Lung microvascular endothelial cell (primary cell): ENCODE measurements at regions not wholly inside any gene's neighbourhood (a gene's known extent, or its start where the extent isn't known, plus 50 kb on each side); places are given as distances from the start of the nearest gene placed in this dataset.

Experiments used
- DNase-seq, 2 donors: peaks; one replicate each; pipeline versions ENCODE4 v3.0.0 to v3.0.0-alpha.2; 2010; ENCODE audit warnings: low read depth in 2 of 2

DNA sequence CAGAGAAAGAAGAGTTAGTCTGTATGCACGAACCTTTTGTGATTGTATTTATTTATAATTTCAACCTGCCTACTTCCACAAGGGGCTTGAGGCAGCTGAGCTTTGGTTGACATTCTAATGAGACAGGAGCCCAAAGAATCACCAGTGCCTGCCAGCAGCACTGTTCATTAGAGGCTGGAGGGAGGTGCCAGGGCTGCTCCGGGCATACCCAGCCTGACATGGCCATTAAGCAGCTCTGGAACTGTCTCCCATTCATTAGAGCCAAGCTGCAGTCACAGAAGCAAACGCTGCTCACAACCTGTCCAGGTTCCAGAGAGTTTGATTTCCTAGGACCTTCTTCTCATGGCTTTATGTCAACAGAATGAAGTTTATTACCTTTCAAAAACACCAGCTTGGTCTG, 425.5 kb downstream of the RFC3 start:
- no peak for DNase-seq

- peak in 1 of 2 donors; percentile 63 for DNase-seq
These were observed 428.6 kb downstream of the RFC3 start for GRCh38 chr13:34246511-34246910.

DNA sequence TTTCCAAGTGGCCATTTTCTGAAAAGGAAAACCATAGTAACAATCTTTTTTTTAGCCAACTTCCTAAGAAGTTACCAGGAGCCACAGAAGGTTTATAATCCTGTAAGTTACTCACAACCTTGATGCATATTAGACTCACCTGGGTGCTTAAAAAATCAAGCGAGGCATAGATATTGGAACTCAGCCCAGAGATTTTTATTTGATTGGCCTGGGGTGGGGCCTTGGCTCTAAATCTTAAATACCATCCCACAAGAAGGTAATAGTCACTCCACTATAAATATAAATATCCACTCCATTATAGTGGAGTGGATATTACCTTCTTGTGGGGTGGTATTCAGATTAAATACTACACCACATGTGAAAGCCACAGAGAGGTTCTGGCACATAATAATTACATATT, 429.6 kb downstream of the RFC3 start:
- no peak for DNase-seq

DNA sequence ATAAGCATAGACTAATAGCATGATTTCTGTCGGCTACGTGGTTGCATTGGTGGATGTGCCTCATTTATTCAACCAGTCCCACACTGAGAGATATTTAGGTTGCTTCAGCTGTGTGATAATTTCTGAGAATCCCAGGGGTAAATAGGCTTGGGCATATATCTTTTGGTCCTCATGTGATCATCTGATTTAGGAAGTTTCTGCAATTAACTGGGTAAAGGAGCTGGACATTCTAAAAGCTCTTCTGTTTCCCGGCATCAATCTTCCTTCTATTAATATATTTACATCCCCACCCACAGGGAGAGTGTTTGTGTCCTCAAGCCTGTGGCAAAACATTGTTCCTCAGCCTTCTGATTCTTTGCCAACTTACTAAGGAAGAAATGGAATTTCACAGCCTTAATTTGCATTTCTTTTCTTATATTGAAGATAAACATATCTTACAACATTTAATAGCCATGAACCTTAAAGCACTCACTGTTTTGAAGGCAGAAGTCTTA, 431.6 kb downstream of the RFC3 start:
- DNase-seq = no peak

GRCh38 chr13:34250151-34250670, 432.3 kb downstream of the RFC3 start:
- DNase-seq = no peak

GRCh38 chr13:34254366-34254765, 436.4 kb downstream of the RFC3 start:
- DNase-seq = no peak

GRCh38 chr13:34255711-34256110, 437.8 kb downstream of the RFC3 start:
- DNase-seq = no peak

GRCh38 chr13:34256236-34256635, 438.3 kb downstream of the RFC3 start:
- no peak for DNase-seq

DNA sequence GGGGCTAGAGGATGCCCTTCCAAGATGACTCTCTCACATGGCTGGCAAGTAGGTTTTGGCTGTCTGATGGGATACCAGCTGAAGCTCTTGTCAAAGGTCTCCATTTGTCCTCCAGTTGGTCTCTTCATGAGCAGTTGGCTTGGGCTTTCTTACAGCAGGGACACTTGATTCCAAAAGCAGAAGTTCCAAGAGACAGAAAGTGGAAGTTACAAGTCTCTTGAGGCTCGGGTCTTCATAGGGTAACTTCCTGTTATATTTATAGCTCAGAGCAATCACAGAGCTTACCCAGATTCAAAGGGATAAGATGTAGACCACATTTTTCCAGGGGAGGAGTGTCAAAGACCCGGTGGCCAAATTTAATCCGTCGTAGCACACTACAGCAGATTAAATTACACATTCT, 440.0 kb downstream of the RFC3 start:
- no peak for DNase-seq

GRCh38 chr13:34258646-34259386, 440.9 kb downstream of the RFC3 start:
- DNase-seq = no peak

DNA sequence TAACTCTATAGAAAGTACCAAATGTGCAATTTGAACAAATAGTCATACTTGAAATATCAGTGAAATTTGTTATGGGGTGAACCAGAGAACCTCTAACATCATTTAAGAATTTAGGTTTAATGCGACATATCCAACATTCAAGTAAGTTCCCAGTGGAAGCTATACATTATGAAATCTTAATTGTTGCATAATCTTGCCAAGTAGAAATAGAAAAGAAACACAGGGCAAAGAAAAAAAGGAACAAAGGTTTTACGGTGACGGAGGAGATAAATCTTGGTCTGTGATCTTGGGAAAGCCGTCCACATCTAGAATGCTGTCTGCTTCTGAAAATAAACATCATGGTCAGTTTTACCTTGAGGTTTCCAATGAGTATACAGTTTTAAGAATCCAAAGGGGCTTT, 445.7 kb downstream of the RFC3 start:
- DNase-seq = no peak

GRCh38 chr13:34265046-34265679, 447.2 kb downstream of the RFC3 start:
- peak in 1 of 2 donors; percentile 26 for DNase-seq

DNA sequence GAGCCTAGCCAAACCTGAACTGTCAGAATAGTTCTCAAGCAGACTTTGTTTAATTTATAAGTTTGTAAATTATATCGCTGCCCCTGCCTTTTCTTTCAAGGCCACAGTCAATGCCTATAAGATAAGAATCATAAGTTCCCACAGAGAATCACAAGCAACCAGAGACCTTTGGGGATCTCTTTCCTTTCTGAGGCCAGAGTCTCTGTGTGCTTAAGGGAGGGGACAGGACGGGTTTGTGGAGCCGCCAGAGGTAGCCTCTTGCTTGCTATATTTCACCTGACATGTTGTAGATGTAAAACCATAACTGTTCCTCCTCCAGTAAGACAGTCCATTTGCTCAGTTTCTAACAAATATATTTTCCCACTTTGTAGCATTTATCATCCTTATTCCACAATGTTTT, 458.8 kb downstream of the RFC3 start:
- DNase-seq = no peak

DNA sequence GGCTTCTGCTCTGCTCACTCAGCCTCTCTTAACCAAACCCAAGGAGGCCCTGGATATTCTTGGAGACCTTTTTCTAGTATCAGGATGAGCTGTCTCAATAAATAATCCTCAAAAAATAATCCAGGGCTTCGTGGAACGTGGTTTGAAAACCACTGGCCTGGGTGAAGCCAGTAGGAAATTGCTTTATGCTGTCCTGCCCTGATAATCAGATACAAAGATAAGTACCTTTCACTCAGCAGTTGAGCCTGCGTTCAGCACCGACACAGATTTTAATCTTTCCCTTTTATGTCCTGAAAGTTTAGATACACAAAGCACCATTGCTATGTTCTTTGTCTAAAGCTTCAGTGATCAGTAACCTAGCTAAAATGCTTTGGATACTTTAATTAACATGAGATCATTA, 460.0 kb downstream of the RFC3 start:
- DNase-seq = no peak

- no peak for DNase-seq
These were observed 460.8 kb downstream of the RFC3 start for GRCh38 chr13:34278780-34279179.

DNA sequence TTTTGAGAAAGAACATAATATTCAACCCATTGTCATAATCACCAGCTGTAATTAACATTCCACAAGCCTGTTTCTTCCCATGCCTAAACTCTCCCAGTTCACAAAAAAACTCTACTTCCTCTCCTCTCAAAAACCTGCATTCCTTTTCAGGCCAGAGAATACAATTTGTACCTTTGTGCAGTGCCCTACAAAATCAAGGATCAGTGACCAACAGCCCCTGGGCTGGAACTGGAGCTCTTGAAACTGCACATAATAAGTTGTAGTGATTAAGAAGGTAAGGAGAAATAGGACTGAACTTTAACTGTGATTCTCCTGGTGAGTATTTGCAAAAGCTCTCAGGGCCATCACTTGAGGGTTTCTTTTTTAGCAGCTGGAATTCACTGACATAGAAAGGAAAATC, 472.7 kb downstream of the RFC3 start:
- no peak for DNase-seq

DNA sequence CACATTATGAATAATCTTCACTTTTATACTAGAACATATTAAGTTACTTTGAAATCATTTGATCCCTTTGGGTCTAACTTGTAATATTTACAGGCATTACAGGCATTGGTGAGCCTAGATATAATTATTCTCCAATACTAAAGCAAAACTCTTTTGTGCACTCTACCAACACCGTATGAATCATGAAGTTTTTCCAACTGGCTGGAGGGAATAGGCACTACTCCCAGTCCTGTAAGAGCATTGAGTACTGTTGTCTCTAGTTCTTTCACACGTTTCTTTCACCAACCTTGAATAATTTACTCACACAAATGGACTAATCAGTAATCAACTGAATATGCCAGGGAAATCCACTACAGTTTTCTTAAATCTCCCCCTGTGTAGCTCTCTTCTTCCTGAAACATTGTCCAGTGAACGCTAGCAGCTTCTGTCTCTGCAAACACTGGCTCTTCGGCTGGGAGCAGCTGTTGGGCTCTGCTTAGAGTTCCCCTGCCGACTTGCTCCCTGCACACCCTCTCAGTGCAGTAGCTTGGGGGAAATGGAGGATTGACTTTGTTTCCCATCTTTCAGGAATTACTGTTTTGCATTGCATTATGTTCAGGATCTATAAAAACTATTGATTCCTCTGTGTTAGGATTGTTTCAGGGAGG, 476.7 kb downstream of the RFC3 start:
- no peak for DNase-seq

DNA sequence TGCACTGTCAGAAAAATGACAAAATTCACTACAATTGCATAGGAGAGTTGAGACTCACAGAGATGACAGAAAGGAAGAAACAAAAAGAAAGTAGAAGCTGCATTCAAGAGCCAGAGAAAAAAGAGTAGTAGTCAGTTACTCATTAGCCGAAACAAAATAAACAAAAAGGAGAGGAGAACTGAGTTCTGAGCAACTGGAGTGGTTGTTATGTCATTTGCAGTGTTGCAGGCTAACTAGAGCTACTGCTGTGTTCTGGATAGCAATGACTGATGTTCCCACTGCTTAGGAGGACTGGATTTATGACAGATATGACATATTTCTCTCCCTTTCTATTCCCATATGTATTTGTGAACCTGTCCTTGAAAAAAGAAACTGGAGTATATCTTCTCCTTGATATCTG, 482.6 kb downstream of the RFC3 start:
- peak in 1 of 2 donors; percentile 41 for DNase-seq

GRCh38 chr13:34302596-34302995, 484.6 kb downstream of the RFC3 start:
- DNase-seq = no peak

GRCh38 chr13:34303346-34303745, 485.4 kb downstream of the RFC3 start:
- no peak for DNase-seq

GRCh38 chr13:34307607-34308006, 489.7 kb downstream of the RFC3 start:
- no peak for DNase-seq

DNA sequence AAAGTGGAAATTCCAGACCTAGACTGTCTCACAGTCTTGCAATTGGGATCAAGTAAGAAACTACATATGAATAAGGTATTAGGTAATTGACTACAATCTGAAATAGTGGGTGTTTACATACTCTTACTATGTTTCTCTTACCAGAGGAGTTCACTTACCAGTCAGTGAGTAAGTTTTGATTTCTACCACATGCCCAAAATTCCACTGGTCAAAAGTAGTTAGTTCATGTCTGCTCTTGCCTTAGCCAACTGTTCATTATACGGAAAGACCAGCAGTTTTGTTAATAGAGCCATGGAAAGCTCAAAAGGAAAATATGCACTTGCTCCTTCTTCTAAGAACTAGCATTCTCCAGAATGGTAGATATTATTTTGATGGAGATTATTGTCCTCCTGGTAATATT, 490.8 kb downstream of the RFC3 start:
- DNase-seq = no peak

GRCh38 chr13:34310539-34310938, 492.6 kb downstream of the RFC3 start:
- no peak for DNase-seq
